Renal cortical epithelial cell (primary cell): ENCODE measurements at regions not wholly inside any gene's neighbourhood (a gene's known extent, or its start where the extent isn't known, plus 50 kb on each side); places are given as distances from the start of the nearest gene placed in this dataset.
"Not testable (repeated sequence)": the region's sequence is repeated elsewhere in the genome, so short reads cannot be mapped to it uniquely, and the experiment has no call there.

Experiments used
- DNase-seq: peaks from one replicate; pipeline ENCODE4 v3.0.0-alpha.2; 2011; ENCODE audit warnings: low read depth

- DNase-seq = no peak
Measured at GRCh38 chr13:50417597-50417996, 402.4 kb downstream of the KCNRG start.

DNA sequence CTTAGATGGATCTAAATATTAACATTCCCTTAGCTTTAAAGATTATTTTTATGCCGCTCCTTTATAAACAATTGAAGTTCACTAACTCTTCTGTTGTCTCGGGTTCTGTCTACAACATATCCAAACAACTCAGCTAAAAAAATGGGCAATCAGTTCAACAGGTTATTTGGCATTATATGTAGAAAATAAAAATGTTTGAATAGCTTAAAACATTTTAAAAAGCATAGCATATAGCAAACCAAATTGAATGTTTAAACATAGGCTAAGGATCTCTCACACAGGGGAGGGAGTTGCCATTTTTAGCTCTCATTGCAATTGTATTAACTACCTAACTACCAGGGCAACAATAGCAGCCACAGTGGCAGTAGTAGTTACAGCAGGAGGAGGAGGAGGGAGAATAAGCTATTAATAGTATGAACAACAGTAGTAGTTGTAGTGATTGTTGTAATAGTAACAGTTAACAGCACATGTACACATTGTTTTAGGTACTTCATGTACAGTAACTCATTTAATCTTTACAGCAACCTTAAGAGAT is 404.2 kb downstream of the KCNRG start:
- DNase-seq = peak; percentile 18

DNA sequence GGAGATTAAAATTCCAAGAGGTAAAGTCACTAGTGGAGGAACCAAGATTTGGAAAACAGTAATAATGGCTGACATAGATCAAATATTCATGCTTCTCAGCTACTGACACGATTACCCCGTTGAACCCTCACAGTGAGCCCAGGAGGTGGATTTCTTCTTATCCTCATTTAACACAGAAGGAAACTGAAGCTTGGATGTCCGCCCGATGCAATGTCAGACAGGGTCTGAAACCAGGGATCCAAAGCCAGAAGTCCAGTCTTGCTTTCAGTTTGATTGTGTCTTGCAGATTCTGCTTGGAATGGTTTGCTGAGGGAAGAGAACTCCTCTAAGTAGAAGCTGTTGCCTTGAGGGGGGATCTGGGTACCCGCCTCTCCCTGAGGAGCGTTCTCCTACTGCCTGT is 404.7 kb downstream of the KCNRG start:
- no peak for DNase-seq

GRCh38 chr13:50420718-50421472 is 405.7 kb downstream of the KCNRG start:
- no peak for DNase-seq

- DNase-seq = peak; percentile 87
Measured at GRCh38 chr13:50421473-50422130, 406.4 kb downstream of the KCNRG start.

DNA sequence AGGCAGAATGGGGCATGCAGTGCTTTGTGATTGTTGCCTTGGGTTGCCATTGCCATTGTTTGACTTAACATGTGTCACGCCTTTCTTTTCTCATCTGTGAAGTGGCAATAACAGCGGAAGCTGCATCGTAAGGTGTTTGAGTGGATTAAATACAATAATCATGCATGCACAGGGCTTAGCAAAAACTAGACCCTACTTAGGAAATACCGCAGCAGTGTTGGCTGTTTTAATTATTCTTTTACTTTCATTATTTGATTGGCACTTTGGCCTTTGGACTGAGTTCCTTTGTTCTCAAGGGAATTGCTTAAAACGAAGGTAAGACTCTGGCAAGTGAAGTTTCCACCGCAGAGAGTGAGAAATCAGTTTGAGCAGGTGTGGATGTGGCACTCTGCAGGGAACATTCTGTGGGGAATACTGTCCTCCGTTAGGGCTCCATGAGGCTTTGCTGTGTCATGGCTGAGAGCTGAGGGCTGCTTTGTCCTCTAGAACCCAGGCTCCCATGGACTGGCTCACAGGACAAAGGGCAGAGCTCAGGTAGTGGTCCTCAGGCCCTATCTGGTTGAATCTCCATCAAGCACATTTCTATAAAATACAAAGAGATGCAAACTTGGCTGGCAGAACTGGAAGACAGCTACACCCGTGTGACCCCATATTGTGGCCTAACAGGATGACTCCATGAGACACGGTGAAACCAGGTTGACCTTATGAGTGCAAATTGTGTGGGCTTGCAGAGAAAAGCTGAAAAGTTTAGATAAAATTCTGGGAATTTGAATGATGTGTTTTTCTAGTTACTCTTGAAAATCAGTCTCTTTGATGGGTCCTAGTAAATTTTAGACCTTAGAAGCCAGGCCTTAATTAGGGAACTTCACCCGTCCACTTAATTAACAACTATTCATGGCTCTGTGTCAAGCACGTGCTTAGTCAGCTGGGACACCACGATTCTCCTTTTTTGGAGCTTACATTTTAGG is 407.2 kb downstream of the KCNRG start:
- no peak for DNase-seq

GRCh38 chr13:50424993-50425392 is 409.7 kb downstream of the KCNRG start:
- DNase-seq = no peak

DNA sequence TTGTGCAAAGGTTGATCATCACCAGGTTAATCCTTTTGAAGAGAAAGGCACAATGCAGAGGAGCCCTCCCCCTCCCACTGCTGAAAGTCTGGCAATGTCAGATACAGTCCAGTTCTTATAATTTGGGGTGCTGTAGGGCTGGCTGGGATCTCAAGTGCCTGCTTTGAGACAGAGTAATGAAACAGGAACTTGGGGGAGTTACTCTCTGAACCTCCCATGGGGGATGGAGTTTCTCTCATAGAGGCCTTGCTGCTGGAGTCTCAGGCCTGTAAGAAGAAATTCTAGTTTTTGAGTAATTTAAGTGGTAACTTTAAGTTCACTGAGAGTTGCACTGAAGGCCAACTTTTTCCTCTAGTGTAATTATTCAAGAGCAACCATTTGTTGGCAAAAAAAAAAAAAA is 410.5 kb downstream of the KCNRG start:
- no peak for DNase-seq

GRCh38 chr13:50426927-50427326 is 411.7 kb downstream of the KCNRG start:
- no peak for DNase-seq

DNA sequence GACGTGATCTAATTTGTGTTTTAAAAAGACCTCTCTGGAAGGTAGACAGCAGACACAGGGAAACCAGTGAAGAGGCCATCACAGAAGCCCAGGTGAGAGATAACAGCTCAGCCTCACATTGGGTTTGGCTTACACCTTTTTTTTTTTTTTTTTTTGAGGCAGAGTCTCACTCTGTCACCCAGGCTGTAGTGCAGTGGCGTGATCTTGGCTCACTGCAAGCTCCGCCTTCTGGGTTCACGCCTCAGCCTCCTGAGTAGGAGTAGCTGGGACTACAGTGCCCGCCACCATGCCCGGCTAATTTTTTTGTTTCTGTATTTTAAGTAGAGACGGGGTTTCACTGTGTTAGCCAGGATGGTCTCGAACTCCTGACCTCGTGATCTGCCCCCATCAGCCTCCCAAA is 412.3 kb downstream of the KCNRG start:
- not testable (repeated sequence) for DNase-seq

DNA sequence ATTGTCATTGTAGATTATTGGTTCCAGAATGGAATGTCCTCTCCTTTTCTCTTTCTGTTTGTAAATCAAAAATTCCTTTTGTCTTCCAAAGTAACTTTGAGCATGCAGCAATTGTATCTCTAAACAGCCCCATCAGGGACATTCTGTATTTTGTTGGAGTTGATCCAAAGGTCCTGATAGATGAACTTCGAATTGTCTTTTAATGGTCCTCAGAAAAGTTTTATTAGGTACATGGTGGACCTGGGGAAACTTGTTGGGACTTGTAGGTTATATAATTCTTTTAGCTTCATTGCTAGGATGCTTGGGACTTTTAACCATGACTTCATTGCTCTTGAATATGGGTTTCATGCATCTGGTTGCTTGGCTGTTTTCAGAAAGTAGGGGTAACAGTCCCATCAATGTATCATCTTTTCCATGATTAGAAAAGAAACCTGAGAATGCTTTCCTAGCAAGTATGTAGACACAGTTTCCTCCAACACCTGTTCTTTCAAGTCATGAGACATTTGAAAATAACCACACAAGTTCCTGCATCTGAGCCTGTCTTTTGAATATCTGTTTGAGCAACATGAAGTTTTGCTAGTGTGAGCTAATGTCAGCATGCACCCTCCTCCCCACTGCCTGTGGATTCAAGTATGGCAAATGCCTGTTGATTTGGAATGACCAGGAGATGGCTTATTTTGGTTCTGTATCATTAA is 413.1 kb downstream of the KCNRG start:
- DNase-seq = no peak

DNA sequence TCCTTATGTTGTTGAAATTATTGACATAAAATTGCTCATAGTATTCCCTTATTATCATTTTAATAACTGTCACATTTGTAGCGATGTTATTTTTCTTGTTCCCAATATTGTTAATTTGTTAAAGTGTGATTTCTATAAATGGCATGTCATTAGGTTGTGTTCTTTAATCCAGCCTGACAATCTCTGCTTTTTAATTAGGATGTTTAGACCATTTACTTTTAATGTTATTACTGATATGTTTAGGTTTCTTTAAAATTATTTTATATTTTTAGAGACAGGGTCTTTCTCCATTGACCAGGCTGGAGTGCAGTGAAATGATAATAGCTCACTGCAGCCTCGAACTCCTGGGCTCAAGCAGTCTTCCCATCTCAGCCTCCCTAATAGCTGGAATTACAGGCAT is 408.5 kb downstream of the DLEU7 start:
- DNase-seq = no peak

- peak; percentile 92 for DNase-seq
Measured at GRCh38 chr13:50437252-50437651, 406.2 kb downstream of the DLEU7 start.

DNA sequence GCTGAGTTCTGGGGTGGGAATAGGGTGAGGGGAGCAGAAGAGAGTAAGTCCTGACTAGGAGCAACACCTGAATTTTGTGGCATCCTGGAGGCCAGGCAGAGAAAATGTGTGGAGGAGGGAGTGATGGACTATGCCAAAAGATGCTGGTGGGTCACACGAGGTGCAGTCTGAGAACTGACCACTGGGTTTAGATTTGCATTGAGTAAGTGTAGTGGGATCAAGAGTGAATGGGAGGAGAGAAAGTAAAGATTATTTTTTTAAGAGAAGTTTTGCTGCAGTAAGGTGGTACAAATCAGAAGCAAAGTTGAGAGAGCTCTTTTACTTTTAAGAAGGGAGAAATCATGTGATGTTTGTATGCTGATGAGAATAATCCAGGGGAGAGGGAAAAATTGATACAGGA is 405.1 kb downstream of the DLEU7 start:
- no peak for DNase-seq

GRCh38 chr13:50441130-50441529 is 402.4 kb downstream of the DLEU7 start:
- no peak for DNase-seq

- DNase-seq = no peak
Measured at GRCh38 chr13:50444726-50445125, 398.8 kb downstream of the DLEU7 start.

- no peak for DNase-seq
Measured at GRCh38 chr13:50446611-50447010, 396.9 kb downstream of the DLEU7 start.

- peak; percentile 93 for DNase-seq
Measured at GRCh38 chr13:50448535-50448998, 394.9 kb downstream of the DLEU7 start.

GRCh38 chr13:50449465-50449864 is 394.0 kb downstream of the DLEU7 start:
- DNase-seq = peak; percentile 64

- DNase-seq = peak; percentile 90
Measured at GRCh38 chr13:50450279-50450678, 393.2 kb downstream of the DLEU7 start.

DNA sequence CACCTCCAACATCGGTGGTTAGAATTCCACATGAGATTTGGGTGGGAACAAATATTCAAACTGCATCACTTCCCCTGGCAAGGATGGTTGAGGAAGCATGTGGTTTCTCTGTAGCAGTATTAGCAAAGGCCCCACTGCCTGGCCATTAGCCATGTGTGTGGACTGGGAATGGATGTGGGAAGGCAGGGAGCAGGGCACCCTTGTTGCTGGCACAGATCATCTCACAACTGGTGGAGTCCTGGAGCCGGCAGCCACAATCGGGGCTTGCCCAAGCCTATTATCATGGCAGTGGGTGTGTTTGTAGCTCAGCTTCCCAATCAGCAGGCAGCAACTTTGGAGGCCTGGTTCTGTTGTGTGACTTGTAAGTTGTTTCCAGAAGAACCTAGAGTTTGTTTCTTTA is 391.9 kb downstream of the DLEU7 start:
- peak; percentile 53 for DNase-seq
